HepG2 (cell line): ENCODE measurements at regions not wholly inside any gene's neighbourhood (a gene's known extent, or its start where the extent isn't known, plus 50 kb on each side); places are given as distances from the start of the nearest gene placed in this dataset.

ENCODE experiments used
- ATAC-seq: fragments of 200-7000 bp; cut with Tn5 transposase; 3 replicates; pipeline ENCODE4 v1.9.1; 2020; ENCODE audit warnings: mild to moderate bottlenecking, moderate library complexity
- BruUV-seq: library from RNA; stranded (reverse); fragments of 400-500 nt; replicated peaks from 2 replicates; lab custom pipeline; 2021; lab: Mats Ljungman, UMichigan
- CTCF ChIA-PET: fragments of 300-600 bp; formaldehyde crosslinking; extraction: SDS; loops from one replicate; lab custom pipeline; 2021; ENCODE audit warnings: low total read pairs, inconsistent platforms, low intra/inter-chr PET ratio; lab: Yijun Ruan, JAX
- POLR2A ChIA-PET: fragments of 350-600 bp; sonication (Branson Sonifier 250); formaldehyde crosslinking; loops from one replicate; lab custom pipeline; 2020; ENCODE audit warnings: antibody characterized with exemption, inconsistent platforms; lab: Yijun Ruan, JAX
- DNase-seq: peaks from one replicate; pipeline ENCODE4 v3.0.0-alpha.2; 2015; ENCODE audit warnings: low spot score
- FAIRE-seq: peaks from 3 replicates; lab custom pipeline; 2011; peaks lifted over from hg19 to GRCh38; lab: Jason Lieb, UNC
- H2AFZ ChIP-seq: one replicate; pipeline ENCODE4 v1.6.1; 2011; ENCODE audit warnings: low read length, inconsistent platforms
- H3K27ac ChIP-seq: fragments of 300-600 bp; 3 replicates; pipeline ENCODE4 v1.8.0; 2011; ENCODE audit warnings: mixed run types, mild to moderate bottlenecking, mixed read lengths, low read length, inconsistent platforms; ENCODE audit not compliant: insufficient read depth; ENCODE audit errors: extremely low read length
- H3K27me3 ChIP-seq, 2 experiments: fragments of 200-600 bp in 1 of 2; 2 replicates in 1 of 2; 3 replicates in 1 of 2; pipeline versions ENCODE4 v1.6.0 to v1.8.0; 2011; ENCODE audit warnings: low read length in 2 of 2, mild to moderate bottlenecking in 2 of 2, moderate library complexity in 2 of 2, inconsistent platforms in 1 of 2; ENCODE audit not compliant: insufficient read depth in 2 of 2, control insufficient read depth in 1 of 2
- H3K36me3 ChIP-seq, 2 experiments: fragments of 200-600 bp in 1 of 2; replicated peaks in 1 of 2; 2 replicates in 1 of 2; 3 replicates in 1 of 2; pipeline versions ENCODE4 v1.5.1 to v1.8.0; 2011; ENCODE audit warnings: low read length in 2 of 2, inconsistent platforms in 1 of 2; ENCODE audit not compliant: insufficient read depth in 2 of 2, control insufficient read depth in 1 of 2
- H3K4me1 ChIP-seq: 2 replicates; pipeline ENCODE4 v1.5.1; 2012; ENCODE audit warnings: low read length, inconsistent platforms; ENCODE audit not compliant: insufficient read depth
- H3K4me2 ChIP-seq: 2 replicates; pipeline ENCODE4 v1.6.0; 2011; ENCODE audit warnings: low read depth, low read length, inconsistent platforms
- H3K4me3 ChIP-seq, 3 experiments: fragments of 200-600 bp in 1 of 3; sonication (generic), shearing (Covaris generic) in 1 of 3; replicated peaks in 1 of 3; 2 replicates each; pipeline ENCODE4 v1.5.1; 2011 to 2016; ENCODE audit warnings: low read length in 3 of 3, inconsistent platforms in 2 of 3, low read depth in 2 of 3, mild to moderate bottlenecking in 2 of 3, control low read depth in 1 of 3, mixed read lengths in 1 of 3; ENCODE audit not compliant: insufficient read depth in 1 of 3
- H3K79me2 ChIP-seq: one replicate; pipeline ENCODE4 v1.6.1; 2011; ENCODE audit warnings: low read length, inconsistent platforms; ENCODE audit not compliant: insufficient read depth
- H3K9ac ChIP-seq: 2 replicates; pipeline ENCODE4 v1.6.0; 2011; ENCODE audit warnings: mild to moderate bottlenecking, low read depth, low read length, inconsistent platforms; ENCODE audit not compliant: insufficient read depth
- H3K9me3 ChIP-seq: 2 replicates; pipeline ENCODE4 v1.5.1; 2012; ENCODE audit warnings: mild to moderate bottlenecking, low read length
- H4K20me1 ChIP-seq: 2 replicates; pipeline ENCODE4 v1.6.0; 2011; ENCODE audit warnings: inconsistent platforms, mild to moderate bottlenecking, low read length, moderate library complexity; ENCODE audit not compliant: insufficient read depth
- ATF7 ChIP-seq, 2 experiments: fragments of 450-650 bp in 1 of 2; sonication (generic) in 1 of 2; formaldehyde crosslinking in 1 of 2; IDR thresholded peaks; 2 replicates each; pipeline versions ENCODE4 v1.4.0 to v1.6.1; 2016 to 2020; ENCODE audit warnings: antibody characterized with exemption in 1 of 2, mild to moderate bottlenecking in 1 of 2, missing genetic modification reagents in 1 of 2
- KMT2A ChIP-seq: sonication (generic); formaldehyde crosslinking; IDR thresholded peaks from 2 replicates; pipeline ENCODE4 v1.4.0; 2020; ENCODE audit warnings: missing genetic modification reagents
- SP2 ChIP-seq: sonication (generic); formaldehyde crosslinking; IDR thresholded peaks from 2 replicates; pipeline ENCODE4 v1.5.1; 2020; ENCODE audit warnings: mild to moderate bottlenecking, missing genetic modification reagents
- SP4 ChIP-seq: sonication (generic); formaldehyde crosslinking; IDR thresholded peaks from 2 replicates; pipeline ENCODE4 v1.8.1; 2023; ENCODE audit warnings: mild to moderate bottlenecking, missing genetic modification reagents
- ZNF138 ChIP-seq: sonication (generic); formaldehyde crosslinking; IDR thresholded peaks from 2 replicates; pipeline ENCODE4 v1.5.0; 2020; ENCODE audit warnings: mild to moderate bottlenecking, low read depth, missing genetic modification reagents
- ZNF333 ChIP-seq: sonication (generic); formaldehyde crosslinking; IDR thresholded peaks from 2 replicates; pipeline ENCODE4 v1.4.0; 2020; ENCODE audit warnings: mild to moderate bottlenecking, missing genetic modification reagents, borderline replicate concordance
- WGBS: methylation state at CpG from one replicate; pipeline ENCODE4 v1.1.6; 2017; ENCODE audit warnings: low lambda C conversion rate; 5-methylcytosine and 5-hydroxymethylcytosine counted together
- in situ Hi-C: cut with HindIII; loops from 2 replicates; pipeline ENCODE4 v1.10.0; 2017; ENCODE audit warnings: low pct_unique_long_range_greater_than_20kb; ENCODE audit not compliant: extremely low pct_ligation_motif_present
- intact Hi-C: fragments of 100-400 bp; cut with micrococcal nuclease; formaldehyde crosslinking; loops from one replicate; pipeline ENCODE4 v1.10.0; 2022; ENCODE audit not compliant: unreplicated experiment
- TF ChIP-seq, protein P1 (sequence below): sonication (generic); formaldehyde crosslinking; IDR thresholded peaks from 2 replicates; pipeline ENCODE4 v1.4.0; 2020; ENCODE audit warnings: missing genetic modification reagents, low read depth, mild to moderate bottlenecking, borderline replicate concordance
- TF ChIP-seq, protein P2 (sequence below): IDR thresholded peaks from 2 replicates; pipeline ENCODE4 v1.6.1; 2016; ENCODE audit warnings: missing biosample characterization, missing genetic modification reagents, low read depth
- TF ChIP-seq, protein P3 (sequence below): sonication (generic); formaldehyde crosslinking; IDR thresholded peaks from 2 replicates; pipeline ENCODE4 v1.5.0; 2020; ENCODE audit warnings: mild to moderate bottlenecking, missing genetic modification reagents
- TF ChIP-seq, protein P4 (sequence below): sonication (generic); formaldehyde crosslinking; IDR thresholded peaks from 2 replicates; pipeline ENCODE4 v1.4.0; 2020; ENCODE audit warnings: missing genetic modification reagents

DNA sequence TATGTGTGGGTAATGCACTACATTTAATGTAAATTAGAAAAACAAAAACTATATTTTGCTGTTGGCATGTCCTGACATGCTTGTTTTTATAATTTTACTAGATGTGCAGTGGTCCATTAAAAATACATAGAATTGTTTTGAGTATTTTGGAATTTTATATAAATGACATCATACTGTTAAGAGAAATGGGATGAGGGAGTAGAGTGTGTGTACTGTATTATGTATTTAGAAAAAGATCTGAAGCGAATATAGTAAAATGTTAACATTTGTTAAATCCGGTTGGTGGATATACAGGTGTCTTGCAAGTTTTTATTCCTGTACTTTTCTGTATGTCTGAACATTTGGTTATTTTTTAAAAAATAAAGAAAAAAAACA lies 288.4 kb upstream of the SATB1 start:
- Histone ChIP-seq H3K36me3 (no peaks in the 10 kb centered on the region), H3K4me2 (no peak overlapping the region), H3K27ac (no peak overlapping the region), H3K4me1 (no peaks in the 10 kb centered on the region), H2AFZ (no peak overlapping the region), H3K9me3 (peaks cover 5% of the 10 kb centered on the region; the same call in 1 of the 2 replicates), H3K79me2 (no peaks in the 10 kb centered on the region)
- 48% methylated on average over 2 of the region's 2 CpGs for WGBS
- no TSS peak for BruUV-seq
- intact Hi-C loops, result no loop called here
- CTCF ChIA-PET, result no interaction called here
- no peak for TF ChIP-seq SP4 (CRISPR knock-in tag)
- TF ChIP-seq, protein P1, sequence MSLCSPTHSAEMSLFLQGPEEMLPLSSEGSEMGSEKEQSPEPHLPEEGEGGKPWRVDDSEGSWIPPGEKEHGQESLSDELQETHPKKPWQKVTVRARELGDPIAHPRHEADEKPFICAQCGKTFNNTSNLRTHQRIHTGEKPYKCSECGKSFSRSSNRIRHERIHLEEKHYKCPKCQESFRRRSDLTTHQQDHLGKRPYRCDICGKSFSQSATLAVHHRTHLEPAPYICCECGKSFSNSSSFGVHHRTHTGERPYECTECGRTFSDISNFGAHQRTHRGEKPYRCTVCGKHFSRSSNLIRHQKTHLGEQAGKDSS, result no peak
- peak; percentile 68 for TF ChIP-seq ATF7 (IDR thresholded peaks at IDR 0.05)
- TF ChIP-seq ATF7 (CRISPR knock-in tag; IDR thresholded peaks at IDR 0.05), result no peak
- TF ChIP-seq, all 625 proteins: peak for 1
- Histone ChIP-seq H3K27me3 (no peaks in the 10 kb centered on the region; a peak in 1 of 5 replicates), H4K20me1 (no peaks in the 10 kb centered on the region), H3K9ac (no peak overlapping the region), H3K4me3 (no peak overlapping the region)
- in situ Hi-C loops, result no loop called here
- no peak for DNase-seq
- POLR2A ChIA-PET, result no interaction called here
- FAIRE-seq, result no peak
- no peak for ATAC-seq

DNA sequence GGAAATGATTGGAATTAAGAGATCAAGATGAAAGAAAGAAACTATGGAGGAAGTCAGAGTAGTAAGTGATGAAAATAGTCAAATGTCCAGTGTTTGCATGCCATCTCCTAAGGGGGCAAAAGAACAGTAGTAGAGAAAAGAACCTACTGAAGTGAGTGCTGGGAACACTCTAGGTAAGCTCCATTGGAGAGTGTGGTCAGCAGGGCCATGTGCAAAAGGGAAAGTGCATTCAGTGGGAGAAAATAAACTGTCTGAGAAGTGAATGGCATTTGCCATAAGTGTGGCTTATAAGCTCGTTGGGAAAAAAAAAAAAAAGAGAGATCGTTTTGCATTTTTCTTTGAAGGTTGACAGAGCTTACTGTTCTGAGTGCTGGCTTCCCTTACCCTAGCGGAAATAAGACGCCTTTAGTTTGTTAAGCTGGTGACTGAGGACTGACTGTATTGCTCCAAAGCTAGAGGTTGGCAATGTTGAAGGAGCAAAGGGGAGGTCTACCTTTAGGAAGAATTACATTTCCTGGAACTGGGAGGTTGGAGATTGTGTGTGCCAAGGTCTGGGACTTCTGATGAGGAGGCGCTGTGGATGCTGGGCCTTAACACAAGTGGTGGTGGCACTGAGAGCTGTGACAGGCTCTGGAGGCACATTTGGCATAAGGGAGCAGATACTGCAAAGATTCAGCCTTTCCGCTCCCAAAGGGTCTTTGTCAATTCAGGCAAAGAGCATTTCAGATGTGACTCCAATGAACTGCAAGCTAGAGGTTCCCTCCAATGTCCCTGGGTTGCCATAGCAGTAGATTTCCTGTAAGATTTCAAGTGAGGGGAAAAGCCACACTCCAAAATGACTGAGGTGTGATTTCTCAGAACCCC lies 287.8 kb upstream of the SATB1 start:
- FAIRE-seq, result no peak
- no peak overlapping the region for H3K9ac ChIP-seq
- in situ Hi-C loops (no loop called here), intact Hi-C loops (no loop called here)
- no peak overlapping the region for H2AFZ ChIP-seq
- ATAC-seq, result no peak
- H3K27me3 ChIP-seq, result no peaks in the 10 kb centered on the region; a peak in 1 of 5 replicates
- DNase-seq, result no peak
- no TSS peak for BruUV-seq
- no peaks in the 10 kb centered on the region for H4K20me1 ChIP-seq
- no peaks in the 10 kb centered on the region for H3K4me1 ChIP-seq
- WGBS, result 33% methylated on average over 6 of the region's 6 CpGs
- H3K79me2 ChIP-seq, result no peaks in the 10 kb centered on the region
- no peak overlapping the region for H3K4me2 ChIP-seq
- H3K9me3 ChIP-seq, result peaks cover 7% of the 10 kb centered on the region; the same call in 1 of the 2 replicates
- H3K4me3 ChIP-seq, result no peak overlapping the region
- no peak overlapping the region for H3K27ac ChIP-seq
- CTCF ChIA-PET, result no interaction called here
- H3K36me3 ChIP-seq, result no peaks in the 10 kb centered on the region
- POLR2A ChIA-PET, result no interaction called here
- TF ChIP-seq ZNF138 (CRISPR knock-in tag) (no peak), ZNF333 (CRISPR knock-in tag) (no peak), KMT2A (CRISPR knock-in tag) (no peak), SP2 (CRISPR knock-in tag) (no peak)
- TF ChIP-seq, protein P2, sequence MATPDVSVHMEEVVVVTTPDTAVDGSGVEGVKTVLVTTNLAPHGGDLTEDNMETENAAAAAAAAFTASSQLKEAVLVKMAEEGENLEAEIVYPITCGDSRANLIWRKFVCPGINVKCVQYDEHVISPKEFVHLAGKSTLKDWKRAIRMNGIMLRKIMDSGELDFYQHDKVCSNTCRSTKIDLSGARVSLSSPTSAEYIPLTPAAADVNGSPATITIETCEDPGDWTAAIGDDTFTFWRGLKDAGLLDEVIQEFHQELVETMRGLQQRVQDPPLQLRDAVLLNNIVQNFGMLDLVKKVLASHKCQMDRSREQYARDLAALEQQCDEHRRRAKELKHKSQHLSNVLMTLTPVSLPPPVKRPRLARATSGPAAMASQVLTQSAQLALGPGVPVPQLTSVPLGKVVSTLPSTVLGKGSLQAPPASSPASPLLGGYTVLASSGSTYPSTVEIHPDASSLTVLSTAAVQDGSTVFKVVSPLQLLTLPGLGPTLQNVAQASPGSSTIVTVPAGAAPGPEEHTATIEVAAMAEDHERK (CRISPR knock-in tag), result no peak
- TF ChIP-seq, protein P3, sequence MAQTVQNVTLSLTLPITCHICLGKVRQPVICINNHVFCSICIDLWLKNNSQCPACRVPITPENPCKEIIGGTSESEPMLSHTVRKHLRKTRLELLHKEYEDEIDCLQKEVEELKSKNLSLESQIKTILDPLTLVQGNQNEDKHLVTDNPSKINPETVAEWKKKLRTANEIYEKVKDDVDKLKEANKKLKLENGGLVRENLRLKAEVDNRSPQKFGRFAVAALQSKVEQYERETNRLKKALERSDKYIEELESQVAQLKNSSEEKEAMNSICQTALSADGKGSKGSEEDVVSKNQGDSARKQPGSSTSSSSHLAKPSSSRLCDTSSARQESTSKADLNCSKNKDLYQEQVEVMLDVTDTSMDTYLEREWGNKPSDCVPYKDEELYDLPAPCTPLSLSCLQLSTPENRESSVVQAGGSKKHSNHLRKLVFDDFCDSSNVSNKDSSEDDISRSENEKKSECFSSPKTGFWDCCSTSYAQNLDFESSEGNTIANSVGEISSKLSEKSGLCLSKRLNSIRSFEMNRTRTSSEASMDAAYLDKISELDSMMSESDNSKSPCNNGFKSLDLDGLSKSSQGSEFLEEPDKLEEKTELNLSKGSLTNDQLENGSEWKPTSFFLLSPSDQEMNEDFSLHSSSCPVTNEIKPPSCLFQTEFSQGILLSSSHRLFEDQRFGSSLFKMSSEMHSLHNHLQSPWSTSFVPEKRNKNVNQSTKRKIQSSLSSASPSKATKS (CRISPR knock-in tag), result no peak
- TF ChIP-seq, protein P4, sequence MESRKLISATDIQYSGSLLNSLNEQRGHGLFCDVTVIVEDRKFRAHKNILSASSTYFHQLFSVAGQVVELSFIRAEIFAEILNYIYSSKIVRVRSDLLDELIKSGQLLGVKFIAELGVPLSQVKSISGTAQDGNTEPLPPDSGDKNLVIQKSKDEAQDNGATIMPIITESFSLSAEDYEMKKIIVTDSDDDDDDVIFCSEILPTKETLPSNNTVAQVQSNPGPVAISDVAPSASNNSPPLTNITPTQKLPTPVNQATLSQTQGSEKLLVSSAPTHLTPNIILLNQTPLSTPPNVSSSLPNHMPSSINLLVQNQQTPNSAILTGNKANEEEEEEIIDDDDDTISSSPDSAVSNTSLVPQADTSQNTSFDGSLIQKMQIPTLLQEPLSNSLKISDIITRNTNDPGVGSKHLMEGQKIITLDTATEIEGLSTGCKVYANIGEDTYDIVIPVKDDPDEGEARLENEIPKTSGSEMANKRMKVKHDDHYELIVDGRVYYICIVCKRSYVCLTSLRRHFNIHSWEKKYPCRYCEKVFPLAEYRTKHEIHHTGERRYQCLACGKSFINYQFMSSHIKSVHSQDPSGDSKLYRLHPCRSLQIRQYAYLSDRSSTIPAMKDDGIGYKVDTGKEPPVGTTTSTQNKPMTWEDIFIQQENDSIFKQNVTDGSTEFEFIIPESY (CRISPR knock-in tag), result no peak
